Vagina (tissue), 2 donors: ENCODE measurements at regions not wholly inside any gene's neighbourhood (a gene's known extent, or its start where the extent isn't known, plus 50 kb on each side); places are given as distances from the start of the nearest gene placed in this dataset.

Experiments
- POLR2A ChIP-seq, 2 donors: fragments of 450-650 bp; IDR thresholded peaks; one replicate each; pipeline ENCODE4 v1.6.1; 2017; ENCODE audit warnings: antibody characterized with exemption in 2 of 2, mild to moderate bottlenecking in 2 of 2, moderate library complexity in 2 of 2
- POLR2AphosphoS5 ChIP-seq, 2 donors: sonication (generic); formaldehyde crosslinking; IDR thresholded peaks; one replicate each; pipeline ENCODE4 v1.9.0; 2017; ENCODE audit warnings: antibody characterized with exemption in 2 of 2, mild to moderate bottlenecking in 2 of 2, low read depth in 1 of 2; ENCODE audit not compliant: insufficient read depth in 1 of 2
- TF ChIP-seq, protein P1 (sequence below), 3 experiments: fragments of 450-650 bp in 2 of 3; fragments of 200-600 bp in 1 of 3; sonication (generic) in 1 of 3; IDR thresholded peaks; one replicate each; pipeline ENCODE4 v1.5.1; 2017 to 2019; ENCODE audit warnings: antibody characterized with exemption in 3 of 3, mild to moderate bottlenecking in 2 of 3, moderate library complexity in 2 of 3

DNA sequence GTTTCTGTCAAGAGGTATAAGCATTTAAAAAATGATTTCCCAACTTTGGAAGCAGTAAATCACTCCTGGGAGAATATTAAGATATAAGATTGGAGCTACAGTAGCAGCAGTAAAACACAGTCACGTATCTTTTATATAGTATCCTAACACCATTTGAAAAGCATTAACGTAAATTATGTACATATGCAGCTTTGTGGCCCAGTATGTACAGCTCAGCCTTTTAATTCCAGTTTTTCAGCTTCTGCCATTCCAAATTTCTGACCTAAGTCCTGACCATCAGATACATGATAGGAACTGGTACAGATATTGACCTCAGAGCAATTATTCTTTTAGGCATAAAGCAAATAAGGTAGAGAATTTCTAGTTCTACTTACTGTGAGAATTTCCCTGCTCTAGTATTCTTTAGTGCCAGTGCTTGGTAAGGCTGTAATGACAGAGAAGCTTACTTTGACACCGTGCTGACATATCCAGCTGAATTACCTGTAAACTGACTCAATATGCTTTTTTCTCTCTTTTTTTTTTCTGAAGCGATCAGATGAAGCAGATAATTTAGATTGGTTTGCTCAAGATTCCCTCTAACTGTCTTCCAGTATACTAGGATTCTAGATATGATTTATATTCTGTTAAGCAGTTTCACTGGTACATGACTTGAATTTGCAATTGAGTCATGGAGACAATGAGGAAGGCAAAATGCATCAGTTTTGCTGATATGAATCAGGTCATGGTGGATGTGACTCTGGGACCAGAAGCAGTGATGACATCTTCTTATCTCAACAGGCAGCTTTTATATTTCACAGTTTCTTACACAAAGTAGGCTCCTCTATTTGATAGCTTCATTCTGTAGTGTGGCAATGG, 703.6 kb downstream of the SLITRK6 start:
- TF ChIP-seq POLR2A (IDR thresholded peaks at IDR 0.05) (no peak), POLR2AphosphoS5 (IDR thresholded peaks at IDR 0.05; ENCODE audit: insufficient read depth in 1 of 2, low read depth in 1 of 2) (no peak)
- TF ChIP-seq, protein P1, sequence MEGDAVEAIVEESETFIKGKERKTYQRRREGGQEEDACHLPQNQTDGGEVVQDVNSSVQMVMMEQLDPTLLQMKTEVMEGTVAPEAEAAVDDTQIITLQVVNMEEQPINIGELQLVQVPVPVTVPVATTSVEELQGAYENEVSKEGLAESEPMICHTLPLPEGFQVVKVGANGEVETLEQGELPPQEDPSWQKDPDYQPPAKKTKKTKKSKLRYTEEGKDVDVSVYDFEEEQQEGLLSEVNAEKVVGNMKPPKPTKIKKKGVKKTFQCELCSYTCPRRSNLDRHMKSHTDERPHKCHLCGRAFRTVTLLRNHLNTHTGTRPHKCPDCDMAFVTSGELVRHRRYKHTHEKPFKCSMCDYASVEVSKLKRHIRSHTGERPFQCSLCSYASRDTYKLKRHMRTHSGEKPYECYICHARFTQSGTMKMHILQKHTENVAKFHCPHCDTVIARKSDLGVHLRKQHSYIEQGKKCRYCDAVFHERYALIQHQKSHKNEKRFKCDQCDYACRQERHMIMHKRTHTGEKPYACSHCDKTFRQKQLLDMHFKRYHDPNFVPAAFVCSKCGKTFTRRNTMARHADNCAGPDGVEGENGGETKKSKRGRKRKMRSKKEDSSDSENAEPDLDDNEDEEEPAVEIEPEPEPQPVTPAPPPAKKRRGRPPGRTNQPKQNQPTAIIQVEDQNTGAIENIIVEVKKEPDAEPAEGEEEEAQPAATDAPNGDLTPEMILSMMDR (IDR thresholded peaks at IDR 0.05) = no peak
